H9 (cell line): ENCODE measurements at regions not wholly inside any gene's neighbourhood (a gene's known extent, or its start where the extent isn't known, plus 50 kb on each side); places are given as distances from the start of the nearest gene placed in this dataset.

ENCODE experiments used
- DNase-seq: peaks from one replicate; pipeline ENCODE4 v3.0.0-alpha.2; 2017
- H2AFZ ChIP-seq: one replicate; pipeline ENCODE4 v1.6.1; 2013; ENCODE audit warnings: mild to moderate bottlenecking, low read length, control low read depth, moderate library complexity
- H2AK5ac ChIP-seq: 2 replicates; pipeline ENCODE4 v1.6.1; 2013; ENCODE audit warnings: low read length, control low read depth, mixed read lengths; ENCODE audit not compliant: insufficient read length
- H2BK120ac ChIP-seq: one replicate; pipeline ENCODE4 v1.6.1; 2013; ENCODE audit warnings: low read depth, mild to moderate bottlenecking, low read length, control low read depth, inconsistent platforms; ENCODE audit not compliant: poor library complexity, severe bottlenecking
- H2BK12ac ChIP-seq: 2 replicates; pipeline ENCODE4 v1.6.1; 2013; ENCODE audit warnings: low read length, control low read depth, mixed read lengths, low read depth; ENCODE audit not compliant: insufficient read length
- H2BK15ac ChIP-seq: 2 replicates; pipeline ENCODE4 v1.6.1; 2013; ENCODE audit warnings: low read depth, low read length, control low read depth
- H2BK20ac ChIP-seq: one replicate; pipeline ENCODE4 v1.6.1; 2013; ENCODE audit warnings: low read depth, mild to moderate bottlenecking, low read length, control low read depth, inconsistent platforms; ENCODE audit not compliant: poor library complexity, severe bottlenecking
- H2BK5ac ChIP-seq: 2 replicates; pipeline ENCODE4 v1.6.1; 2013; ENCODE audit warnings: low read length, control low read depth, mixed read lengths; ENCODE audit not compliant: insufficient read length
- H3K14ac ChIP-seq: 2 replicates; pipeline ENCODE4 v1.6.1; 2013; ENCODE audit warnings: low read length, control low read depth; ENCODE audit not compliant: insufficient read depth
- H3K18ac ChIP-seq: 2 replicates; pipeline ENCODE4 v1.6.1; 2013; ENCODE audit warnings: low read depth, mild to moderate bottlenecking, mixed read lengths, low read length, control low read depth; ENCODE audit not compliant: insufficient read length
- H3K23ac ChIP-seq: 2 replicates; pipeline ENCODE4 v1.6.1; 2013; ENCODE audit warnings: low read length, control low read depth, mixed read lengths, low read depth; ENCODE audit not compliant: insufficient read length
- H3K23me2 ChIP-seq: 2 replicates; pipeline ENCODE4 v1.6.1; 2013; ENCODE audit warnings: low read depth, mild to moderate bottlenecking, mixed read lengths, low read length, control low read depth; ENCODE audit not compliant: insufficient read length, poor library complexity, severe bottlenecking
- H3K27ac ChIP-seq: 2 replicates; pipeline ENCODE4 v1.5.1; 2013; ENCODE audit warnings: low read length, control low read depth, mixed read lengths, low read depth; ENCODE audit not compliant: insufficient read length
- H3K27me3 ChIP-seq: 2 replicates; pipeline ENCODE4 v1.6.1; 2013; ENCODE audit warnings: low read length, control low read depth, inconsistent platforms; ENCODE audit not compliant: insufficient read depth
- H3K4ac ChIP-seq: 2 replicates; pipeline ENCODE4 v1.6.1; 2013; ENCODE audit warnings: low read depth, mild to moderate bottlenecking, control low read depth, inconsistent platforms, low read length, moderate library complexity
- H3K4me1 ChIP-seq: 2 replicates; pipeline ENCODE4 v1.6.1; 2013; ENCODE audit warnings: low read length, control low read depth, inconsistent platforms; ENCODE audit not compliant: insufficient read depth
- H3K4me2 ChIP-seq: 2 replicates; pipeline ENCODE4 v1.6.1; 2013; ENCODE audit warnings: low read length, control low read depth, mixed read lengths; ENCODE audit not compliant: insufficient read length, insufficient read depth
- H3K56ac ChIP-seq: 2 replicates; pipeline ENCODE4 v1.6.1; 2013; ENCODE audit warnings: low read depth, mild to moderate bottlenecking, mixed read lengths, low read length, control low read depth; ENCODE audit not compliant: insufficient read length
- H3K79me1 ChIP-seq: 2 replicates; pipeline ENCODE4 v1.6.1; 2013; ENCODE audit warnings: low read depth, mild to moderate bottlenecking, moderate library complexity, low read length, control low read depth, inconsistent platforms; ENCODE audit not compliant: insufficient read depth, poor library complexity, severe bottlenecking
- H3K79me2 ChIP-seq: 2 replicates; pipeline ENCODE4 v1.6.1; 2013; ENCODE audit warnings: low read length, control low read depth, inconsistent platforms; ENCODE audit not compliant: insufficient read depth
- H3K9ac ChIP-seq: 2 replicates; pipeline ENCODE4 v1.6.1; 2013; ENCODE audit warnings: low read length, control low read depth, mixed read lengths; ENCODE audit not compliant: insufficient read length; ENCODE audit errors: extremely low read depth
- H3K9me3 ChIP-seq: one replicate; pipeline ENCODE4 v1.6.1; 2013; ENCODE audit warnings: low read depth, low read length, inconsistent platforms; ENCODE audit not compliant: control insufficient read depth
- H3T11ph ChIP-seq: one replicate; pipeline ENCODE4 v1.6.1; 2013; ENCODE audit warnings: mild to moderate bottlenecking, low read length, control low read depth, inconsistent platforms
- H4K20me1 ChIP-seq: one replicate; pipeline ENCODE4 v1.6.1; 2013; ENCODE audit not compliant: control insufficient read depth, insufficient read length, insufficient read depth
- H4K5ac ChIP-seq: 2 replicates; pipeline ENCODE4 v1.6.1; 2013; ENCODE audit warnings: low read depth, mild to moderate bottlenecking, mixed read lengths, low read length, control low read depth; ENCODE audit not compliant: insufficient read length
- H4K8ac ChIP-seq: replicated peaks from 2 replicates; pipeline ENCODE4 v1.6.1; 2013; ENCODE audit warnings: low read length, control low read depth, mixed read lengths, low read depth; ENCODE audit not compliant: insufficient read length
- H4K91ac ChIP-seq: 2 replicates; pipeline ENCODE4 v1.6.1; 2013; ENCODE audit warnings: low read depth, mild to moderate bottlenecking, moderate library complexity, mixed read lengths, low read length, control low read depth; ENCODE audit not compliant: insufficient read length
- H3K27ac Mint-ChIP-seq, 3 experiments: 2 replicates in 2 of 3; 3 replicates in 1 of 3; pipeline ENCODE4 v1.8.0; 2020 to 2021; ENCODE audit warnings: mixed read lengths in 3 of 3, mild to moderate bottlenecking in 1 of 3, moderate library complexity in 1 of 3
- H3K27me3 Mint-ChIP-seq: 2 replicates; pipeline ENCODE4 v1.8.0; 2021; ENCODE audit warnings: low read depth, mild to moderate bottlenecking, moderate library complexity, mixed read lengths
- H3K36me3 Mint-ChIP-seq, 3 experiments: 2 replicates in 2 of 3; 3 replicates in 1 of 3; pipeline ENCODE4 v1.8.0; 2020 to 2021; ENCODE audit warnings: low read depth in 3 of 3, mixed read lengths in 3 of 3; ENCODE audit not compliant: insufficient read depth in 1 of 3
- H3K4me1 Mint-ChIP-seq, 2 experiments: 2 replicates each; pipeline ENCODE4 v1.8.0; 2020; ENCODE audit warnings: mixed read lengths in 2 of 2
- H3K4me3 Mint-ChIP-seq, 2 experiments: 2 replicates in 1 of 2; 3 replicates in 1 of 2; pipeline ENCODE4 v1.8.0; 2020 to 2021; ENCODE audit warnings: mild to moderate bottlenecking in 2 of 2, mixed read lengths in 2 of 2, moderate library complexity in 1 of 2
- H3K9me3 Mint-ChIP-seq, 2 experiments: 2 replicates in 1 of 2; 3 replicates in 1 of 2; pipeline ENCODE4 v1.8.0; 2020; ENCODE audit warnings: mild to moderate bottlenecking in 2 of 2, mixed read lengths in 2 of 2, moderate library complexity in 1 of 2
- WGBS: extraction: QIAGEN DNeasy Blood & Tissue Kit; methylation state at CpG from one replicate; pipeline ENCODE4 v1.1.7; 2013; ENCODE audit warnings: missing lambda C conversion rate, low lambda C conversion rate, mixed read lengths; ENCODE audit not compliant: insufficient read length; ENCODE audit errors: extremely low coverage; 5-methylcytosine and 5-hydroxymethylcytosine counted together
- TF ChIP-seq, protein P1 (sequence below): fragments of 200-600 bp; sonication (generic); conservative IDR thresholded peaks from 3 replicates; pipeline ENCODE4 v1.8.0; 2021; ENCODE audit warnings: antibody characterized with exemption, mild to moderate bottlenecking

DNA sequence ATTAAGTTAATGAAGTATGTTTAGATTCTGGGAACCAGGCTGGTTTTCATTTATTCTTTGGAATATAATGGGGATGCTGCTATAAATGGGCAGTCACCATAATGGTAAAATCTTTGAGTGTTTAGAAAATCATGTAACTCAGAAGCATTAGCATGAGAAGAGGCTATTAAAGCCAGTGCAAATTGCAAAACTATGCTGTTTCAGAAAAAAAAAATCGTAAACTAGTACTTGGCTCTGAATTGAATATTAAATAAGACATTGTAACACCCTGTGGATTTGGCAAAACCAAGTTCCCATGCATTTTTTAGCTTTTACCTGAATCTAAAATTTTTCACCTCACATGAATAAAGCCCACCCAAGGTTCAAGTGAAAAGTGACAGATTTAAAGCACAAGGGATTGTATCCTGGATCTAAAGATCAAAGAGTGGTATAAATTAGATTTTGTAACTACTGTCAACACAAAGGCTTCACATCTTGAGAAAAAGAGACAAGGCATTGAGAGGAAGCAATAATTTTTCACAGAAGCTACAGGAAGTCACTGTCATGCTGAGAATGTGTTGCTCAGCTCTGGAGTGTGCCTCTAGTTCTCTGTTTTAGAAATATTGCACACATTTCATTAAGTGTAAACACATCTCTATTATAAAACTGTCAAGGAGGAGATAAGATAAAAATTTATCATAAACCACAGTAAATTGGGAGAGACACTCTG is 142.2 kb downstream of the ABCA8 start:
- Histone ChIP-seq H3K9ac (no peak overlapping the region), H4K8ac (no peak overlapping the region), H3K23me2 (no peaks in the 10 kb centered on the region), H2BK12ac (no peak overlapping the region), H4K20me1 (no peaks in the 10 kb centered on the region), H3T11ph (no peak overlapping the region), H3K79me1 (no peaks in the 10 kb centered on the region), H3K56ac (no peak overlapping the region), H2AK5ac (no peak overlapping the region), H3K18ac (no peak overlapping the region), H2BK5ac (no peak overlapping the region), H4K91ac (no peak overlapping the region), H3K14ac (no peak overlapping the region), H2BK15ac (no peak overlapping the region), H3K23ac (no peak overlapping the region), H2AFZ (no peak overlapping the region), H3K4ac (no peak overlapping the region), H3K27me3 (no peaks in the 10 kb centered on the region), H3K4me1 (no peaks in the 10 kb centered on the region), H2BK20ac (no peak overlapping the region), H3K79me2 (no peaks in the 10 kb centered on the region), H2BK120ac (no peak overlapping the region), H3K4me2 (no peak overlapping the region), H4K5ac (no peak overlapping the region), H3K9me3 (no peaks in the 10 kb centered on the region), H3K27ac (no peak overlapping the region)
- Mint-ChIP-seq H3K36me3 (no peaks in the 10 kb centered on the region), H3K9me3 (peaks cover 0 to 2% of the 10 kb centered on the region in 2 experiments; a peak in 2 of 5 replicates), H3K4me3 (no peak overlapping the region), H3K27ac (no peak overlapping the region), H3K4me1 (no peaks in the 10 kb centered on the region), H3K27me3 (no peaks in the 10 kb centered on the region)
- no peak for DNase-seq
- TF ChIP-seq, protein P1, sequence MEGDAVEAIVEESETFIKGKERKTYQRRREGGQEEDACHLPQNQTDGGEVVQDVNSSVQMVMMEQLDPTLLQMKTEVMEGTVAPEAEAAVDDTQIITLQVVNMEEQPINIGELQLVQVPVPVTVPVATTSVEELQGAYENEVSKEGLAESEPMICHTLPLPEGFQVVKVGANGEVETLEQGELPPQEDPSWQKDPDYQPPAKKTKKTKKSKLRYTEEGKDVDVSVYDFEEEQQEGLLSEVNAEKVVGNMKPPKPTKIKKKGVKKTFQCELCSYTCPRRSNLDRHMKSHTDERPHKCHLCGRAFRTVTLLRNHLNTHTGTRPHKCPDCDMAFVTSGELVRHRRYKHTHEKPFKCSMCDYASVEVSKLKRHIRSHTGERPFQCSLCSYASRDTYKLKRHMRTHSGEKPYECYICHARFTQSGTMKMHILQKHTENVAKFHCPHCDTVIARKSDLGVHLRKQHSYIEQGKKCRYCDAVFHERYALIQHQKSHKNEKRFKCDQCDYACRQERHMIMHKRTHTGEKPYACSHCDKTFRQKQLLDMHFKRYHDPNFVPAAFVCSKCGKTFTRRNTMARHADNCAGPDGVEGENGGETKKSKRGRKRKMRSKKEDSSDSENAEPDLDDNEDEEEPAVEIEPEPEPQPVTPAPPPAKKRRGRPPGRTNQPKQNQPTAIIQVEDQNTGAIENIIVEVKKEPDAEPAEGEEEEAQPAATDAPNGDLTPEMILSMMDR, result no peak
- WGBS, result no CpG with 5 or more reads among the region's 1 CpG
